ENCODE measurements at regions not wholly inside any gene's neighbourhood (a gene's known extent, or its start where the extent isn't known, plus 50 kb on each side); places are given as distances from the start of the nearest gene placed in this dataset.

DNA sequence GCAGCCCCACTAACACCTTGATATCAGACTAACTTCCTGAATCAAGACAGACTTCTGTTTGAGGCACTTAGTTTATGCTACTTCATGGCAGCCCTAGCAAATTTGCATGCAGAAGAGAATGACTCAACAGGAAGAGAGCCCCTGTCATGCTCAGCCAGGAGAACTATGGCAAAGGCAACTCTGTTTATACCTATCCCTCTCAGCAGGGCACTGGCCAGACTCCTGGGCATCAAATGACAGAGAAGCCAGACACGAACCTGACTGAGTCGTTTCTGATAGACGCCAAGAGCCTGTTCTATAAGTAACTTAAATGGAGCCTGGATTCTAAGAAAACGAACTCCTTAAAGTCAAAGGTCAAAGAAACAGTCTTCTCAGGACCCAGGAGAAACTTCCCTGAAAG, 50.9 kb upstream of the UNC5B start:
- peaks cover under 1% of the 10 kb centered on the region for H3K27me3 ChIP-seq (ENCODE audit: control insufficient read depth, insufficient read depth, low read length)
- TF ChIP-seq, protein P1, sequence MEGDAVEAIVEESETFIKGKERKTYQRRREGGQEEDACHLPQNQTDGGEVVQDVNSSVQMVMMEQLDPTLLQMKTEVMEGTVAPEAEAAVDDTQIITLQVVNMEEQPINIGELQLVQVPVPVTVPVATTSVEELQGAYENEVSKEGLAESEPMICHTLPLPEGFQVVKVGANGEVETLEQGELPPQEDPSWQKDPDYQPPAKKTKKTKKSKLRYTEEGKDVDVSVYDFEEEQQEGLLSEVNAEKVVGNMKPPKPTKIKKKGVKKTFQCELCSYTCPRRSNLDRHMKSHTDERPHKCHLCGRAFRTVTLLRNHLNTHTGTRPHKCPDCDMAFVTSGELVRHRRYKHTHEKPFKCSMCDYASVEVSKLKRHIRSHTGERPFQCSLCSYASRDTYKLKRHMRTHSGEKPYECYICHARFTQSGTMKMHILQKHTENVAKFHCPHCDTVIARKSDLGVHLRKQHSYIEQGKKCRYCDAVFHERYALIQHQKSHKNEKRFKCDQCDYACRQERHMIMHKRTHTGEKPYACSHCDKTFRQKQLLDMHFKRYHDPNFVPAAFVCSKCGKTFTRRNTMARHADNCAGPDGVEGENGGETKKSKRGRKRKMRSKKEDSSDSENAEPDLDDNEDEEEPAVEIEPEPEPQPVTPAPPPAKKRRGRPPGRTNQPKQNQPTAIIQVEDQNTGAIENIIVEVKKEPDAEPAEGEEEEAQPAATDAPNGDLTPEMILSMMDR (IDR thresholded peaks at IDR 0.05; ENCODE audit: insufficient read depth, low read length, poor library complexity, severe bottlenecking), result no peak
- no peaks in the 10 kb centered on the region for H3K36me3 ChIP-seq (ENCODE audit: control insufficient read depth, insufficient read depth, low read length)
- H3K4me3 ChIP-seq (ENCODE audit: low read depth, low read length), result no peak overlapping the region
- DNase-seq (ENCODE audit: low read depth), result no peak

Measured in kidney epithelial cell (primary cell).